H1 (cell line): ENCODE measurements at regions not wholly inside any gene's neighbourhood (a gene's known extent, or its start where the extent isn't known, plus 50 kb on each side); places are given as distances from the start of the nearest gene placed in this dataset.

Experiments used
- CTCF ChIA-PET: fragments of 300-600 bp; sonication (Branson Sonifier 250); formaldehyde crosslinking; loops from one replicate; lab custom pipeline; 2021; ENCODE audit not compliant: partially characterized antibody; lab: Charles Lee
- POLR2A ChIA-PET: fragments of 300-600 bp; sonication (Branson Sonifier 250); formaldehyde crosslinking; loops from one replicate; lab custom pipeline; 2021; ENCODE audit warnings: inconsistent platforms; ENCODE audit not compliant: partially characterized antibody; lab: Charles Lee
- DNase-seq, 2 experiments: peaks; one replicate each; pipeline versions ENCODE4 v3.0.0 to v3.0.0-alpha.2; 2010 to 2022; ENCODE audit warnings: low spot score in 2 of 2, low read depth in 1 of 2, mixed read lengths in 1 of 2
- FAIRE-seq: peaks from 2 replicates; lab custom pipeline; 2011; peaks lifted over from hg19 to GRCh38; lab: Jason Lieb, UNC
- H2AFZ ChIP-seq: 2 replicates; pipeline ENCODE4 v1.8.1; 2012; ENCODE audit warnings: low read length, inconsistent platforms
- H2AK5ac ChIP-seq: 2 replicates; pipeline ENCODE4 v1.6.1; 2013; ENCODE audit warnings: low read depth, low read length
- H2BK120ac ChIP-seq: replicated peaks from 2 replicates; pipeline ENCODE3; 2013; ENCODE audit warnings: low read depth, low read length, inconsistent platforms
- H2BK12ac ChIP-seq: 2 replicates; pipeline ENCODE4 v1.6.1; 2013; ENCODE audit warnings: low read depth, low read length
- H2BK15ac ChIP-seq: 2 replicates; pipeline ENCODE4 v1.6.1; 2013; ENCODE audit warnings: low read length
- H2BK20ac ChIP-seq: 2 replicates; pipeline ENCODE4 v1.6.1; 2013; ENCODE audit warnings: low read length
- H2BK5ac ChIP-seq: 2 replicates; pipeline ENCODE4 v1.6.1; 2013; ENCODE audit warnings: low read depth, low read length
- H3K14ac ChIP-seq: 2 replicates; pipeline ENCODE4 v1.6.1; 2013; ENCODE audit warnings: inconsistent platforms; ENCODE audit not compliant: insufficient read length
- H3K18ac ChIP-seq: 2 replicates; pipeline ENCODE4 v1.6.1; 2013; ENCODE audit warnings: low read length; ENCODE audit errors: extremely low read depth
- H3K23ac ChIP-seq: 2 replicates; pipeline ENCODE4 v1.6.1; 2013; ENCODE audit warnings: inconsistent platforms; ENCODE audit not compliant: insufficient read length
- H3K23me2 ChIP-seq: 2 replicates; pipeline ENCODE4 v1.6.1; 2013; ENCODE audit warnings: low read depth, low read length
- H3K27ac ChIP-seq: 2 replicates; pipeline ENCODE4 v1.6.1; 2011; ENCODE audit warnings: low read depth, low read length, inconsistent platforms
- H3K27me3 ChIP-seq, 4 experiments: replicated peaks in 1 of 4; 1 replicate in 1 of 4; 2 replicates in 3 of 4; pipeline versions ENCODE4 v1.6.1 to v1.8.1; 2011 to 2013; ENCODE audit warnings: low read length in 3 of 4, mild to moderate bottlenecking in 3 of 4, inconsistent platforms in 2 of 4, mixed read lengths in 2 of 4, moderate library complexity in 1 of 4; ENCODE audit not compliant: control insufficient read depth in 3 of 4, insufficient read depth in 3 of 4; ENCODE audit errors: extremely low read depth in 1 of 4
- H3K36me3 ChIP-seq, 4 experiments: 2 replicates each; pipeline versions ENCODE4 v1.6.1 to v1.8.1; 2011 to 2013; ENCODE audit warnings: mild to moderate bottlenecking in 4 of 4, low read length in 3 of 4, moderate library complexity in 2 of 4, control low read depth in 1 of 4, inconsistent platforms in 1 of 4; ENCODE audit not compliant: insufficient read depth in 4 of 4, control insufficient read depth in 2 of 4
- H3K4ac ChIP-seq: replicated peaks from 2 replicates; pipeline ENCODE3; 2013; ENCODE audit warnings: low read length, low read depth, mixed read lengths, inconsistent platforms; ENCODE audit not compliant: insufficient read length
- H3K4me1 ChIP-seq, 4 experiments: replicated peaks in 1 of 4; 1 replicate in 1 of 4; 2 replicates in 3 of 4; pipeline versions ENCODE4 v1.6.1 to v1.8.1; 2011 to 2013; ENCODE audit warnings: low read length in 3 of 4, inconsistent platforms in 2 of 4, mixed read lengths in 1 of 4; ENCODE audit not compliant: insufficient read depth in 4 of 4, control insufficient read depth in 3 of 4
- H3K4me2 ChIP-seq, 2 experiments: 2 replicates each; pipeline versions ENCODE4 v1.6.1 to v1.8.1; 2011 to 2013; ENCODE audit warnings: low read depth in 2 of 2, low read length in 2 of 2, control low read depth in 1 of 2, inconsistent platforms in 1 of 2, mild to moderate bottlenecking in 1 of 2; ENCODE audit not compliant: insufficient read depth in 1 of 2
- H3K4me3 ChIP-seq, 4 experiments: fragments of 200-600, 300-600 bp in 1 of 4; sonication (generic), shearing (Covaris generic), sonication (Bioruptor Twin) in 1 of 4; 2 replicates each; pipeline versions ENCODE4 v1.5.1 to v1.8.1; 2011 to 2016; ENCODE audit warnings: low read length in 4 of 4, low read depth in 3 of 4, control low read depth in 2 of 4, inconsistent platforms in 2 of 4, mild to moderate bottlenecking in 2 of 4, mixed read lengths in 1 of 4, moderate library complexity in 1 of 4; ENCODE audit not compliant: insufficient read depth in 2 of 4; ENCODE audit errors: extremely low read depth in 1 of 4
- H3K56ac ChIP-seq: replicated peaks from 2 replicates; pipeline ENCODE3; 2013; ENCODE audit warnings: low read depth, mild to moderate bottlenecking, mixed read lengths, low read length, inconsistent platforms; ENCODE audit not compliant: insufficient read length
- H3K79me1 ChIP-seq: 2 replicates; pipeline ENCODE4 v1.6.1; 2013; ENCODE audit warnings: low read depth, low read length, control low read depth
- H3K79me2 ChIP-seq, 2 experiments: 2 replicates each; pipeline versions ENCODE4 v1.6.1 to v1.8.1; 2012 to 2013; ENCODE audit warnings: low read length in 2 of 2, mild to moderate bottlenecking in 2 of 2, inconsistent platforms in 1 of 2; ENCODE audit not compliant: insufficient read depth in 2 of 2, control insufficient read depth in 1 of 2
- H3K9ac ChIP-seq, 4 experiments: replicated peaks in 1 of 4; 1 replicate in 1 of 4; 2 replicates in 3 of 4; pipeline versions ENCODE4 v1.6.1 to v1.8.1; 2011 to 2013; ENCODE audit warnings: low read depth in 3 of 4, low read length in 3 of 4, control low read depth in 2 of 4, mild to moderate bottlenecking in 2 of 4, moderate library complexity in 2 of 4, inconsistent platforms in 1 of 4; ENCODE audit errors: extremely low read depth in 1 of 4
- H3K9me3 ChIP-seq, 2 experiments: 2 replicates each; pipeline versions ENCODE4 v1.6.1 to v1.8.1; 2012 to 2013; ENCODE audit warnings: mild to moderate bottlenecking in 2 of 2, moderate library complexity in 2 of 2, control low read depth in 1 of 2, inconsistent platforms in 1 of 2, low read depth in 1 of 2, low read length in 1 of 2, mixed read lengths in 1 of 2; ENCODE audit not compliant: insufficient read depth in 2 of 2
- H4K20me1 ChIP-seq, 2 experiments: replicated peaks in 1 of 2; 2 replicates each; pipeline versions ENCODE3 to v1.8.1; 2011 to 2013; ENCODE audit warnings: inconsistent platforms in 2 of 2, low read length in 2 of 2, mild to moderate bottlenecking in 1 of 2; ENCODE audit not compliant: insufficient read depth in 2 of 2, control insufficient read depth in 1 of 2
- H4K5ac ChIP-seq: 2 replicates; pipeline ENCODE4 v1.6.1; 2013; ENCODE audit warnings: low read length, low read depth, mixed read lengths, inconsistent platforms; ENCODE audit not compliant: insufficient read length
- H4K8ac ChIP-seq: 2 replicates; pipeline ENCODE4 v1.8.0; 2013; ENCODE audit warnings: mild to moderate bottlenecking, moderate library complexity, low read length, inconsistent platforms; ENCODE audit not compliant: insufficient read depth; ENCODE audit errors: extremely low read depth
- H4K91ac ChIP-seq: replicated peaks from 2 replicates; pipeline ENCODE3; 2013; ENCODE audit warnings: low read length, mixed read lengths, inconsistent platforms; ENCODE audit not compliant: insufficient read length
- ASH2L ChIP-seq: fragments of 200-600, 300-600 bp; sonication (generic); IDR thresholded peaks from one replicate; pipeline ENCODE4 v1.7.1; 2017; ENCODE audit warnings: low read length
- CEBPB ChIP-seq: IDR thresholded peaks from 2 replicates; pipeline ENCODE4 v1.6.1; 2012; ENCODE audit warnings: low read depth, low read length
- CHD2 ChIP-seq: IDR thresholded peaks from 2 replicates; pipeline ENCODE4 v1.6.1; 2012; ENCODE audit warnings: low read length, improper control_type of control experiment
- EZH2 ChIP-seq: fragments of 200-600 bp; sonication (generic); IDR thresholded peaks from 2 replicates; pipeline ENCODE4 v1.7.1; 2012; ENCODE audit warnings: low read depth, mild to moderate bottlenecking, moderate library complexity, low read length, inconsistent platforms; ENCODE audit not compliant: severe bottlenecking
- JUND ChIP-seq: IDR thresholded peaks from 2 replicates; pipeline ENCODE4 v1.6.1; 2011; ENCODE audit warnings: mild to moderate bottlenecking, improper control_type of control experiment, low read length
- KDM1A ChIP-seq: fragments of 200-600, 300-600 bp; sonication (generic); IDR thresholded peaks from 2 replicates; pipeline ENCODE4 v1.7.1; 2016; ENCODE audit warnings: mild to moderate bottlenecking, low read length, borderline replicate concordance
- KDM5A ChIP-seq: fragments of 200-600 bp; IDR thresholded peaks from 2 replicates; pipeline ENCODE4 v1.7.1; 2012; ENCODE audit warnings: mild to moderate bottlenecking, low read length, inconsistent platforms, mixed read lengths
- RFX5 ChIP-seq: IDR thresholded peaks from 2 replicates; pipeline ENCODE4 v1.6.1; 2011; ENCODE audit warnings: low read depth, low read length, improper control_type of control experiment, borderline replicate concordance
- SIN3A ChIP-seq, 2 experiments: IDR thresholded peaks in 1 of 2; conservative IDR thresholded peaks in 1 of 2; 2 replicates each; pipeline ENCODE4 v1.6.1; 2011 to 2012; ENCODE audit warnings: low read length in 2 of 2, improper control_type of control experiment in 1 of 2, low read depth in 1 of 2, mild to moderate bottlenecking in 1 of 2
- TAF7 ChIP-seq: optimal IDR thresholded peaks from 2 replicates; pipeline ENCODE3; 2011; ENCODE audit warnings: low read depth, mild to moderate bottlenecking, inconsistent platforms, low read length, moderate library complexity, borderline replicate concordance
- TCF12 ChIP-seq: IDR thresholded peaks from 2 replicates; pipeline ENCODE4 v1.6.1; 2011; ENCODE audit warnings: low read depth, mild to moderate bottlenecking, low read length
- TEAD4 ChIP-seq: IDR thresholded peaks from 2 replicates; pipeline ENCODE4 v1.6.1; 2012; ENCODE audit warnings: low read depth, low read length, inconsistent platforms, mixed read lengths
- WGBS, 2 experiments: shearing (Covaris generic) in 1 of 2; methylation state at CpG; one replicate each; pipeline versions ENCODE4 v1.1.6 to v1.1.7; 2013 to 2015; ENCODE audit warnings: low lambda C conversion rate in 2 of 2, mixed read lengths in 2 of 2, inconsistent platforms in 1 of 2, low coverage in 1 of 2, missing lambda C conversion rate in 1 of 2; ENCODE audit not compliant: insufficient replicate concordance in 2 of 2, insufficient coverage in 1 of 2, insufficient read length in 1 of 2; ENCODE audit errors: extremely low coverage in 1 of 2, missing lambda C conversion rate in 1 of 2; 5-methylcytosine and 5-hydroxymethylcytosine counted together

DNA sequence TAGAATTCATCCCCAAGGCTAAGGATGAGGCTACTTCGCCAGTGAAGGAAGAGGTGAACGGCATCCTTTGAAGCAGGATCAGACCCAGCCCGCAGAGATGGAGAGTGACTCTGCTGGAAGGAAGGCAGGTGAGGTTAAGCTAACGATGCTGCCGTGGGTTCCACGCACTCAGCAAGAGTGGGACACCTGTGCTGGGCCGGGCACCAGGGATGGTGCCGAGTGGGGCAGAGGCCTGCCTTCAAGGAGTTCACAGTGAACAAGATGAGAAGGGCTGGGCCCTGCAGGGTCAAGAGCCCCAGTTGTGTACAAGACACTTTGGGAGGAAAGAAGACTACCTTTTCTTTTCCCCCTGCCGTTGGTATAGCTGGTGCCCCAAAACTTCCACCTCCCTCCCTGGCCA lies 606.6 kb downstream of the LIG4 start:
- H3K27ac ChIP-seq = no peak overlapping the region
- H3K79me2 ChIP-seq = no peaks in the 10 kb centered on the region
- H2BK12ac ChIP-seq = no peak overlapping the region
- FAIRE-seq (no peak), DNase-seq (no peak)
- no peak overlapping the region for H2BK120ac ChIP-seq
- peaks cover 0 to 3% of the 10 kb centered on the region in 2 experiments for H4K20me1 ChIP-seq
- H2BK15ac ChIP-seq = no peak overlapping the region
- no peak overlapping the region for H3K4me3 ChIP-seq
- CTCF ChIA-PET = interaction anchor here (0.6 to 1.1 kb wide), 3 partner anchors 18 to 403 kb away, joined by 3 to 4 read pairs (median 3); no protein-coding TSS in a partner anchor
- H3K4me2 ChIP-seq = no peak overlapping the region
- no peak overlapping the region for H3K23ac ChIP-seq
- no peaks in the 10 kb centered on the region for H3K79me1 ChIP-seq
- H3K4me1 ChIP-seq = no peaks in the 10 kb centered on the region
- no peak overlapping the region for H3K4ac ChIP-seq
- H4K8ac ChIP-seq = no peak overlapping the region
- no peaks in the 10 kb centered on the region for H3K23me2 ChIP-seq
- TF ChIP-seq JUND (no peak), ASH2L (no peak), TAF7 (no peak), TCF12 (no peak), CEBPB (no peak), EZH2 (no peak), CHD2 (no peak), KDM5A (no peak), KDM1A (no peak), SIN3A (conservative IDR thresholded peaks at IDR 0.05 in 1 of 2, IDR thresholded peaks at IDR 0.05 in 1 of 2; ENCODE audit: low read depth in 1 of 2, low read length in 2 of 2) (no peak), TEAD4 (no peak), RFX5 (no peak)
- TF ChIP-seq, all 59 proteins: peak for 0
- no peaks in the 10 kb centered on the region for H3K27me3 ChIP-seq
- POLR2A ChIA-PET = no interaction called here
- H2BK20ac ChIP-seq = no peak overlapping the region
- no peak overlapping the region for H3K56ac ChIP-seq
- no peak overlapping the region for H3K18ac ChIP-seq
- H3K14ac ChIP-seq = no peak overlapping the region
- no peak overlapping the region for H2AK5ac ChIP-seq
- H3K36me3 ChIP-seq = no peaks in the 10 kb centered on the region
- WGBS, 2 experiments = 92% methylated on average over 9 of the region's 9 CpGs; no CpG with 5 or more reads in 1 of the 2 experiments
- H2BK5ac ChIP-seq = no peak overlapping the region
- H3K9ac ChIP-seq = no peak overlapping the region
- no peak overlapping the region for H2AFZ ChIP-seq
- no peak overlapping the region for H4K91ac ChIP-seq
- H4K5ac ChIP-seq = no peak overlapping the region
- H3K9me3 ChIP-seq = no peaks in the 10 kb centered on the region
